ENCODE measurements at regions not wholly inside any gene's neighbourhood (a gene's known extent, or its start where the extent isn't known, plus 50 kb on each side); places are given as distances from the start of the nearest gene placed in this dataset.

GRCh38 chr1:68800182-68800581 is 303.3 kb upstream of the DEPDC1 start (continued):
- TF ChIP-seq ZNF281 (CRISPR knock-in tag; IDR thresholded peaks at IDR 0.05) (no peak), IRF2 (CRISPR knock-in tag; IDR thresholded peaks at IDR 0.05; ENCODE audit: borderline replicate concordance, low read depth) (no peak), PRDM15 (CRISPR knock-in tag; IDR thresholded peaks at IDR 0.05) (no peak), JUN (CRISPR knock-in tag; IDR thresholded peaks at IDR 0.05) (no peak)

- H3K4me1 Mint-ChIP-seq: no peaks in the 10 kb centered on the region
- H3K4me3 Mint-ChIP-seq: no peak overlapping the region
- POLR2A ChIA-PET: no interaction called here
- CTCF ChIA-PET: no interaction called here
- no peaks in the 10 kb centered on the region for H3K36me3 Mint-ChIP-seq
- no peak overlapping the region for H3K27ac Mint-ChIP-seq
- no peak for ATAC-seq
- no peaks in the 10 kb centered on the region for H3K27me3 Mint-ChIP-seq (ENCODE audit: low read depth)
- DNase-seq (ENCODE audit: low spot score): no peak
- H3K9me3 Mint-ChIP-seq: peaks cover 8% of the 10 kb centered on the region; the same call in 1 of the 2 replicates
- no peak for TF ChIP-seq CREB1 (CRISPR knock-in tag; IDR thresholded peaks at IDR 0.05)
- TF ChIP-seq ARID4B (CRISPR knock-in tag; IDR thresholded peaks at IDR 0.05; ENCODE audit: borderline replicate concordance): no peak
- TF ChIP-seq USF1 (CRISPR knock-in tag; IDR thresholded peaks at IDR 0.05): no peak
- no peak for TF ChIP-seq CREM (CRISPR knock-in tag; IDR thresholded peaks at IDR 0.05)
- TF ChIP-seq AR (CRISPR knock-in tag; IDR thresholded peaks at IDR 0.05): no peak
- no peak for TF ChIP-seq NR1H2 (CRISPR knock-in tag; IDR thresholded peaks at IDR 0.05)
- no peak for TF ChIP-seq GABPB1 (CRISPR knock-in tag; IDR thresholded peaks at IDR 0.05)
- no peak for TF ChIP-seq CBFB (CRISPR knock-in tag; IDR thresholded peaks at IDR 0.05; ENCODE audit: low read depth)
- no peak for TF ChIP-seq MAX (CRISPR knock-in tag; IDR thresholded peaks at IDR 0.05)
- TF ChIP-seq STAT6 (CRISPR knock-in tag; conservative IDR thresholded peaks at IDR 0.05; ENCODE audit: low read depth): no peak
These were observed 304.6 kb upstream of the DEPDC1 start for GRCh38 chr1:68801440-68801839.

Data from WTC11 (cell line).